Activated gamma-delta T cell (primary cell): ENCODE measurements at regions not wholly inside any gene's neighbourhood (a gene's known extent, or its start where the extent isn't known, plus 50 kb on each side); places are given as distances from the start of the nearest gene placed in this dataset.

Source experiments
- DNase-seq: peaks from one replicate; lab custom pipeline; 2025; lab: John Stamatoyannopoulos, UW

- DNase-seq = no peak
These were observed 468.7 kb downstream of the NOVA1 start for GRCh38 chr14:26128931-26129671.

DNA sequence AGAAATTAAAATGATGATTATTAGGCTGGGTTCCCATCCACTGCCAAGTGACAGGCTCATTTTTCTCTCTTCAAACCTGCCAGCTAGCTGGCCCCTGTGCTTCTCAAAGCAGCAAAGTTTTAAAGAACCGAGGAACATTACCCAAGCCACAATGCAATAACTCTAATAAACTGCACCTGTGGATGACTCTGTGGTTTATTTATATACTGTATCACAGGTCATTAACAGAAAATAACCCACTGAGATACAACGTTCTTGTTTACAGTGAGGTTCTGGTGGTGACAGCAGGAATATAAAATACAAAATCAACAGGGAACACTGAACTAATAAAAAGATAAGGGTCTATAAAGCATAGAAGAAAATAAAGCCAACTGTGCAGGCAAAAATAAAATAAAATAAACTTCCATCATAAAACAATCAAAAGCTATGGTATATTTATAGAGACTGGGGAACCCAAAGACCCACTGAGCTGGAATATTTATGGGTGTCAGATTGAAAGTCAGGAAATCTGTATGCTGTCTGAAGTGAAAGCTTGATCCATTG lies 472.9 kb downstream of the NOVA1 start:
- DNase-seq = no peak

- no peak for DNase-seq
These were observed 474.4 kb downstream of the NOVA1 start for GRCh38 chr14:26123459-26123858.

DNA sequence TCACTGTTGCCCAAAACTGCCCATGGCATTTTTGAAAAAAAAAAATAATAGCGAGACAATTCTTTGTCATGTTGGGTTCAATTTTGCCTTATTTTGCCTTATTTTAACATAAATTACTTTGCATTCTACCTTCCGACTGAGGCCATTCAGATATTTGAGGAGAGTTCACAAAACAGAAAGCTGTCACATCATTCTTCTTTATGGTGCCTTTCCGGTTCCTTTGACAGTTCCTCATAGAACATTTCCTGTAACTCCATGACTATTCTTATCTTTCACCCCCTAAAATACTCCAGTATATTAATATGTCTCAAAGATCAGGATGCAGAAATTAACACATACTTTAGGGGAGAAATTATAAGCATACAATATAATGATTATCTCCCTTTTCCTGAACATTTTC lies 476.7 kb downstream of the NOVA1 start:
- DNase-seq = no peak

GRCh38 chr14:26113911-26114640 lies 483.8 kb downstream of the NOVA1 start:
- no peak for DNase-seq

DNA sequence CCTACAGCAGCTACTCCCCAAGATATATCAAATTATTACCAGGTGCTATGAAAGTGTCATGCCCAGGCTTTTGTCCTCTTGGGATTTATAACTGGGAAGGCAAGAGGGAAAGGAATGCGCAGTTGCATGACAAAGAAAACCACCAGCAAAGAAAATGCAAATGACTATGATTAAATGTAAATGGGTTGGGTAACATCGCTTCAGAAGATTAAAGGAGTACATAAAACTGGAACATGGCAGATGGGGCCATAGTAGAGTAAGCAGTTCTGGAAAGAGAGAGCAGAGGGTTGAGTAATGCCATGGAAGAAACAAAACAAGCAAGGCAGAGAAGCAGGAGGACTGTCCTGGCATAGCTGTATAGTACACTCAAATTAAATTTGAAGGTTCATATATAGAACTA lies 493.1 kb downstream of the NOVA1 start:
- DNase-seq = no peak

DNA sequence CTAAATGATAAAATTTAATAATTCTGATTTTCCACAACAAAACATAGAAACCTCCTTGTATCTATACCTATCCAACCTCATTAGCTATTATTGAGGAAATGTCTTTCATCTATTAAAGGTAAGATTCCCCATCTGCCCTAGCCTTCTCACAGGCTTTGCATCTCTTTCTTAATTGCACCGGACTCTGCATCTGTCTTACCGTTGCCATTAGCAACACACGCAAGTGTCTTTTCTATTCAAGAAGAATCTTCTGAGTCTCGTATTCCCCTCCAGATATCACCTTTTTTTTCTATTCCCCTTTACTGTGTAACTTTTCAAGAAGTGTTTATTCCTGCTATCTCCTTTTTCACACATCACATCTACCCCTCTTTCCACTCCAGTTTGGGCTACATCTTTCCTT lies 500.0 kb downstream of the NOVA1 start:
- no peak for DNase-seq

GRCh38 chr14:26088275-26088674 lies 509.6 kb downstream of the NOVA1 start:
- DNase-seq = no peak

- DNase-seq = no peak
These were observed 516.8 kb downstream of the NOVA1 start for GRCh38 chr14:26081043-26081442.

- DNase-seq = no peak
These were observed 519.3 kb downstream of the NOVA1 start for GRCh38 chr14:26078561-26078960.

DNA sequence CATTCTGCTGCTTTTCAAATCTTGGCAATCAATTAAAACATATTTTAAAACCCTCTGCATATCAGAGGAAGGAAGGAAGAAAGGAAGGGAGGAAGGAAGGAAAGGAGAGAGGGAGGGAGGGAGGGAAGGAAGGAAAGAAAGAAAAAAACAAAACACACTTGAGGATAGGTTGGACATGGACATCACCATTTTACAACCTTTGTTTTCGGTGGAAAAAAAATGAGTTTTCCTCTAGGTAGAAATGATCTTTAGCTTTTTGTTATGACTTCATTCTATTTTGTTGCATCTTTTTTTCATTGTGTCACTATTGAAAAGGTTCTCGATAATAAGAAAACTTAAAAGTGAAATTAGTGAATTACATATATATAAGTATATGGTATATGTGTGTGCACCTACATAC lies 522.9 kb downstream of the NOVA1 start:
- DNase-seq = no peak

DNA sequence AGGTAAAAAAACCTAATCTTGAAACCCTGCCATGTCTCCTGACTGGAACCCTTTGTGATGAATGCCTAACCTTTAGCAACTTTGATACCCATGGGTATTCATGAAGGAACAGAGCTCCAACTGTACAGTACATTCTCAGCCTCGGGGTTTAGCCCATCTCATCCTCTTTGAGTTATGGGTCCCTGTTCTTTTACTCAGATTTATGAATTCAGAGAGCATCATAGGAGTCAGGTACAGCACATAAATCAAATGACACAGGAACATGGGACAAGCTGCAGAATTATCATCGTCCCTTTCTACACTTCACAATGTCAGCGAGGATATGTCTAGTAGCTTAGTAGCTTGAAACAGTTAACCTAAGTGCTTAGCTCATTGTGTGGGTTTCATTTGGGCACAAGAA lies 527.4 kb downstream of the NOVA1 start:
- DNase-seq = no peak

GRCh38 chr14:26067786-26068459 lies 529.9 kb downstream of the NOVA1 start:
- no peak for DNase-seq

GRCh38 chr14:26067341-26067740 lies 530.5 kb downstream of the NOVA1 start:
- no peak for DNase-seq

DNA sequence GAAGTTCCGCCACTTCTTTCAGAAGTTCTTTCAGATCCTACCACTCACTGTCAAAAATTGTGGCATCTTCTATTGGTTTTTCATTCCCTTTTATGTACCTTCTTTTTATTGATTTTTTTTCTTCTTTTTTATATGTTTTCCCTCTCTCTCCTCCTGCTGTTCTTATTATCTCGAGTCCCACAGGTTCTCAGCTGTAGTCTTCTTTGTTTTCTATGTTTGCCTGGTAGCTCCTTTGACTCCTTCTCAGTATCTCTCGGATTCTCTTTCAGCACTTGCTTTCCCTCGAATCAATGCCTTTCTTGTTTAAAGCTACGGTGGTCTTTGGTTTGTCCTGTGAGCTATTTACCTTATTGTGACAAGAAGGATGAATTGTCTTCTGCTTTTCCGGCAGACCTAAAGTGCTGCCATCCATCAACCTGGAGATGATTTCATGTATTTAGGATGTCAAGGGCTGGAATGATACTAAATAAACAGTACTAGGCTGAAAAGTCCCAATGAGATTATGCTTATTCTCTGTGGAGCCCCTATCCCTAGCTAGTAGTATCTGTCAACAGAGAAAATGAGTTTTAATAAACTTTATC lies 541.7 kb downstream of the NOVA1 start:
- no peak for DNase-seq

DNA sequence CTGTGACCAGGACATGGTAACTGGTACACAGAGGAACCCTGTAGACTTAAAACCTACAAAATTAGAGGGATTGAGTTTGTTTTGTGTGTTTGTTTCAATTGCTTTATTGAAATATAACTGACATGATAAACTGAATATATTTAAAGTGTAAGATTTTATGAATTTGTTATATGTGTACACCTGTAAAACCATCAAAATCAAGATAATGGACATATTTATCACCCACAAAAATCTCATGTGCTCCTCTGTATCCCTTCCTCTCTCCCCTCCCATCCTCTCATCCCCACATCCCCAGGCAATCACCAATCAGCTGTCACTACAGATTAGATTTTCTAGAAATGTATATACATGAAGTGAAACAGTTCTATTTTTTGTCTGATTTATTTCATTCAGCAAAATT lies 565.5 kb downstream of the NOVA1 start:
- DNase-seq = no peak

- no peak for DNase-seq
These were observed 571.4 kb downstream of the NOVA1 start for GRCh38 chr14:26026384-26026783.

DNA sequence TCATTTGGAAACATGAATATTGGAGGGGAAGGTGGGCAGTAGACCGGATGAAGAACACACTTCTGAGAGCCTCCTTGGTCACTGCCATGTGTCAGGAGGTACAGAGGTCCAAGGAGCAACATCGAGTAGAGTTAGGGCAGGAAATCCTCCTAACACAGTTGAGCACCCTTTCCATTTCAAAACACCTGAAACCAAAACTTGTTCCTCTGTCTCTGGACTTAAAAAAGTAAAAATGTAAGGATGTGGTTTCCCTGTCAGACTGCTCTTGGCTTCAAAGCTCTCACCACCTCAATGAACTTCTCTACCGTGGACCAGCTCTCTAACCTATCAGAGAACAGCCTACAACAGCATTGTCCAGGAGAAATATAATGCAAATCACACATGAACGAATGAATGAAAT lies 573.9 kb downstream of the NOVA1 start:
- DNase-seq = no peak

DNA sequence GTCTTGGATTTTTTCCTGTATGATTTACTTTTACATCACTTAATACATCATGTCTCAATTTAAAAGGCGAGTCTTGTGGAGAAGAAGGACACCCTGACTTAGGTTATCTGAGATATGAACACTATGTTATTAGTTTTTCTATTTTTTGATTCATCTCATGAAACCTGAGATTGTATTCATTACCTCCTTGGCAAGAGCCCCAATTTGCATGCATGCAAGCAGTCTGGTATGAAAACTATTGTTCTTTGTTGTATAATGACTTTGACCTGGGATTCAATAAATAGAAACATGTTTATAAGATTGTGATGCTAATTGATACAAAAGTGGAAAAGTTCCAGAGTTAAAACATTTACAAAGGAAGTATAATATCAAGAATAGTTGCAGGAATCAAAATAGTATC lies 576.1 kb downstream of the NOVA1 start:
- DNase-seq = no peak

DNA sequence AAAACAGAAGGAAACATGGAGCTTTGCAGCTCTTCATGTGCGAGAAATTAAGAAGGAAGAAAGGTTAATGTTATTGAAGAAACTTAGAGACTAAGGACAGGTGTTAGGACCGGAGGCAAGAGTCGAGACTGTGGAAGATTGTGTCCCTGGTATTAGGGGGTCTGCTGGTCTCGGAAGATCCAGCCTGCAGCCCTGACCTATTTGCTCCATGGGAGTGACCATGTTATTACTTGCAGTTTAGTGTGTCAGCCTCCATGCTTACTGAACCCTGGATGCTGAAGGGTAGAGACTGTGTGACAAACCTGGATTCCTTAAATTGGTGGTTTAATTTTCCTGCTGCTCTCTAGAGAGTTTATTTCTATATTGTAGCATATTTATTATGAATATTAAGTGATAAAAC lies 580.6 kb downstream of the NOVA1 start:
- DNase-seq = no peak

DNA sequence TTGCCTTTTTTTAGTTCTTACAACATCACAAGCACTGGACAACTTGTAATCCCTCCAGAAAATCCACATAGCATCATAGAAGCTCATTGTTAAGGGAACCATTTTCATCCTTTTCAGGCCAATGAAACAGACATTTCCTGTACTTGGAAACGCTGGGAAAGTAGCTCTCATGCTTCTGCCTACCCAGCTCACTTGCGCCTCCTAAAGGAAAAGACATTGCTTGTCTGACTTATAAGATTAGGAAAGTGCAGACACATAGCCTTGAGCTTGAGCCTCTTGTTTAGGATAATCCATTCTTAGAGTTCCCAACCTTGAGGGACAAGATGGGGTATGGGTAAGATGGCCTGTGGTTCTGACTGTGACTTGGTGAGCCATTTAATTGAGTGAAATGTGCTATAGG lies 589.5 kb downstream of the NOVA1 start:
- no peak for DNase-seq

- DNase-seq = no peak
These were observed 593.5 kb downstream of the NOVA1 start for GRCh38 chr14:26004342-26004741.
